ENCODE measurements at regions not wholly inside any gene's neighbourhood (a gene's known extent, or its start where the extent isn't known, plus 50 kb on each side); places are given as distances from the start of the nearest gene placed in this dataset.

- TF ChIP-seq CTCF (IDR thresholded peaks at IDR 0.05): no peak
- TF ChIP-seq ZFX (IDR thresholded peaks at IDR 0.05; ENCODE audit: borderline replicate concordance): no peak
These were observed 307.2 kb downstream of the PTEN start for GRCh38 chr10:88170628-88171027.

Measured in 22Rv1 (cell line).